ENCODE measurements at regions not wholly inside any gene's neighbourhood (a gene's known extent, or its start where the extent isn't known, plus 50 kb on each side); places are given as distances from the start of the nearest gene placed in this dataset.
"Not testable (repeated sequence)": the region's sequence is repeated elsewhere in the genome, so short reads cannot be mapped to it uniquely, and the experiment has no call there.

GRCh38 chr12:28023156-28023887 lies 50.8 kb upstream of the PTHLH start:
- peak; percentile 95 for DNase-seq

GRCh38 chr12:28024231-28024995 lies 51.9 kb upstream of the PTHLH start:
- peak; percentile 93 for DNase-seq

- no peak for DNase-seq
These were observed 53.4 kb upstream of the PTHLH start for GRCh38 chr12:28025821-28026505.

GRCh38 chr12:28026701-28027100 lies 54.2 kb upstream of the PTHLH start:
- DNase-seq: peak; percentile 58

GRCh38 chr12:28027328-28027727 lies 54.8 kb upstream of the PTHLH start:
- DNase-seq: no peak

GRCh38 chr12:28027947-28028724 lies 55.6 kb upstream of the PTHLH start:
- no peak for DNase-seq

- DNase-seq: peak; percentile 11
These were observed 60.4 kb upstream of the PTHLH start for GRCh38 chr12:28032811-28033537.

GRCh38 chr12:28033538-28033915 lies 61.0 kb upstream of the PTHLH start:
- DNase-seq: peak; percentile 37

GRCh38 chr12:28034271-28034670 lies 61.7 kb upstream of the PTHLH start:
- no peak for DNase-seq

GRCh38 chr12:28035500-28035899 lies 63.0 kb upstream of the PTHLH start:
- DNase-seq: peak; percentile 80

GRCh38 chr12:28036940-28037339 lies 64.4 kb upstream of the PTHLH start:
- no peak for DNase-seq

GRCh38 chr12:28040246-28040645 lies 67.7 kb upstream of the PTHLH start:
- no peak for DNase-seq

GRCh38 chr12:28046600-28046999 lies 74.1 kb upstream of the PTHLH start:
- not testable (repeated sequence) for DNase-seq

- DNase-seq: peak; percentile 23
These were observed 78.1 kb upstream of the PTHLH start for GRCh38 chr12:28050606-28051005.

GRCh38 chr12:28051516-28052354 lies 79.2 kb upstream of the PTHLH start:
- no peak for DNase-seq

GRCh38 chr12:28053564-28053963 lies 81.0 kb upstream of the PTHLH start:
- DNase-seq: no peak

GRCh38 chr12:28054583-28054982 lies 82.0 kb upstream of the PTHLH start:
- no peak for DNase-seq

GRCh38 chr12:28057856-28058615 lies 85.5 kb upstream of the PTHLH start:
- DNase-seq: no peak

- no peak for DNase-seq
These were observed 86.7 kb upstream of the PTHLH start for GRCh38 chr12:28059220-28059619.

GRCh38 chr12:28059668-28060067 lies 87.1 kb upstream of the PTHLH start:
- DNase-seq: no peak

Data from fibroblast of skin of back (primary cell).